ENCODE measurements at regions not wholly inside any gene's neighbourhood (a gene's known extent, or its start where the extent isn't known, plus 50 kb on each side); places are given as distances from the start of the nearest gene placed in this dataset.

DNA sequence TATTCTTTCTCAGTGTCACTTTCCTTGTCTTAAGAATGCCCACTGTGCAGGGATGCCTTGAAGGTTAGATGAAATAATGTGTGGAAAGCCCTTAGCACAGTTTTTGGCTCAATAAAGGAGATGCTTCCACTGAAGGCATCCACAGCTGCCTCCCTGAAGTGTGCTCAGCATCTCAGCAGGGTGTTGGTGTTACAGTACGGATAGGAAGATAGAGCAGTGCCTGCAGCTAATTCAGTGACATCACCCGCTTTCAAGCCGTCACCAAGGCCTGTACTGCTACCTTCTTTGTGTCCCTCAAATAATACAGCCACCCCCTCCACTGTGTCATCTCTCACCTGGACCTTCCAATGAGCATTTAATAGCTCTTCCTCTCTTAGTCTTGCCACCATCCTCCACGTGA is 59.0 kb downstream of the NDUFS5 start:
- DNase-seq (ENCODE audit: low read depth in 2 of 2): no peak

DNA sequence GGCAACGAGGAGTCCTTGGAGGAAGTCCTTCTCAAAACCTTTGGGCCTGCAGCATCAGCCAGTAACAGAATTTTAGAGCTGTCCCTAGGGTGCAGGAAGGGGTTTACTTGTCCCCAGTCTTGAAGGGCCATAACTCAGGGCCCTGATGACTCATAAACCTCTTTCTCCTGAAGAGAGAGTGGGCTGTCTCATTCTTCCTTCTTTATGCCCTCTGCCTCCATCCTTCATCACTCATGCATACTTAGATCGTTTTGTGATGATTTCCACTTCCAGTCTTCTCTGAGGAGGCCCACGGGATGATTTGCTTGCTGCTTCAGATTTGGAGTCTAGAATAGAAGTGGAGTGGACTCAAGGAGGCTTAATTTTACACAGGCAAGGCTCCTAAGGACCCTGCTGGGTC is 60.2 kb downstream of the NDUFS5 start:
- no peak for DNase-seq (ENCODE audit: low read depth in 2 of 2)

DNA sequence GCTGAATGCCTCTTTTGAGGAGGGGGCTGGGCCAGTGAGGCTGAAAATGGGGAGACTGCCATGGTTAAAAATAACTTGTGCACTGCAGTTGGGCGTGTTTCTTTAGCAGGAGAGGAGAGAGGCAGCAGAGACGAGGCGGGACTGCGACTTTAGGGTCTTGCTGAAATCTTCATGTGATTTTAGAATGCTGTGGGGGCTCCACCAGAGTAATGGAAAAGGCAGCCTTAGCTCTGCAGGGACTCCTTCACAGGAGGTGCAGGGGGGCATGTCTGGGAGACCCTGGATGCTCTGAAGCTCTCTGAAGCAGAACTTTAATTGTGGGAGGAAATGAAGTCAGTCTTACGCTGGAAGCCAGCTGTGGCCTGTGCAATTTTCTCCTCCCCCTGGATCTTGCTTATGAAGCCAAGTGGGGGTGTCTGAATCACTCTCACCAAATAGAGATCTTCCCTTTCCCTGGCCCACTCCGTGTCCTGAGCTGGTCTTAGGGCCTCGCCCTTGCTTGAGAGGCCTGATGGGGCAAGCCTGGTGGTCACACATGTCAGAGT is 60.8 kb downstream of the NDUFS5 start:
- no peak for DNase-seq (ENCODE audit: low read depth in 2 of 2)

DNA sequence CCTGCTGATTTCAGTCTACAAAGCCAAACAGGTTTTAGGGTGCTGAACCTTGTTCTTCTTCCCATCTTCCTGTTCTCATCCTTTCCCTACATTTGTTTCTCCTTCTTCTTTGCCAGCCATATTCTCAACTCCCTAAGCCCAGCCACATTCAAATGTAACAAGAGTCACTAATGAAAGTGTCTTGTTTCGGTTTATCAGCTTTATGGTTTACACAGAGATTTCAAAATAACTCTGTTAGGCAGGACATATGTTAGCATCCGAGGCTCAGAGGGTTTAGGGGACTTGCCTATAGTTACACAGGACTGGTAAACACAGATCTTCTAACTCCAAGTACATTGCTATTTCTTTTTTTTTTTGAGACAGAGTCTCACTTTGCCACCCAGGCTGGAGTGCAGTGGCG is 61.3 kb downstream of the NDUFS5 start:
- no peak for DNase-seq (ENCODE audit: low read depth in 2 of 2)

DNA sequence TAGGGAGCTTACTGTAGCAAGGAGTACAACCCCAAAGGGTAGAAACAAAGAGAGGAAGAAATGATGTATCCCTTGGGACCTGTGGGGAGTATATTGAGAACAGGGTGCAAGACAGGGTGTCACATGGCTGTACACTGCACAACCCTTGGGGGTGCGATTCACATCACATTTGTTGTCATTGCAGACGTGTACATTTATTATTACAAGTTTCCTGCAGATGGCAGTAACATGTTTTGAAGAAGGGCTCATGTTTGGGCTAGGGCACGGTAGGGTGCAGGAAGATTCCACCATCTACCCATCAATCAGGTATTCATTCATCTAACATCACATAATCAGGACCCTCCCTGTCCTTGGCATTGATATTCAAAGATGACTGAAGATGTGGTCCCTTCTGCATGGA is 62.5 kb downstream of the NDUFS5 start:
- no peak for DNase-seq (ENCODE audit: low read depth in 2 of 2)

- DNase-seq (ENCODE audit: low read depth in 2 of 2): no peak
Measured at GRCh38 chr1:39089931-39090521, 63.9 kb downstream of the NDUFS5 start.

GRCh38 chr1:39090757-39091380 is 64.7 kb downstream of the NDUFS5 start:
- no peak for DNase-seq (ENCODE audit: low read depth in 2 of 2)

DNA sequence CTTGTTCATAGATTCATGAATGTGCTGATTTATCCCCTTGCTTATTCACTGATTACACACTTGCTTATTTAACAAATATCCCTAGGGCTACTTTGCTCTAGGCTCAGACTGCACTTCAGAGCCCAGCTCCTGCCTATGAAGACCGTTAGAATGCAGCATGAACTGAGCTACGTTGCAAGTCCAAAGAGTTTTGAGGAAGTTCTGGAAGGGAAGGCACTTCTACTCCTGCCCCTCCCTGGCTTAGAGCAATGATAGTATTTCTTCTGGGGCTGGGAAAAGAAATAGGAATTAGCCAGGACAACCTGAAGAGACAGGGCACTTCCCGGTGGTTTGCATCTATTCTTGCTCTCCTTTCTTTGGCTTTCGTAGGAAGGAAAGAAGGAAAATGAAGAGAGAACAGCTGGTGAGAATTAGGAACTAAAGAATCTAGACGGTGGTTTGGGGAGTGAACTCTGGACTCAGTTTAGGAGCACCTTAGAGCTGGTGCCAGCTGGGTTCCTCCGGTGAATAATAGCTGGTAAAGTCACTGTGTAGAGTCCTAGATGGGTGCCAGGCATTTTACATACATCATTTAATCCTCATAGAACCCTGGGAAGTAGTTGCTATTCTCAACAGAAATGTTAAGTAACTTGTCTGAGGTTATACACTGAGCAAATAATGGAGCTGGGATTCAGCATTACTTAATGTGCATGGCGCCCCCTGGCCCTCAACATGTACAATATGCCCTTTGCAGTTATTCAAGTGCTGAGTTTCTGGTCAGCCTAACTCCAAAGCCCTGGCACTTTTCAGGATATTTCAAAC is 65.9 kb downstream of the NDUFS5 start:
- no peak for DNase-seq (ENCODE audit: low read depth in 2 of 2)

- DNase-seq (ENCODE audit: low read depth in 2 of 2): no peak
Measured at GRCh38 chr1:39094685-39095084, 68.5 kb downstream of the NDUFS5 start.

GRCh38 chr1:39098546-39099250 is 72.5 kb downstream of the NDUFS5 start:
- DNase-seq (ENCODE audit: low read depth in 2 of 2): peak in 1 of 2 donors; percentile 28

DNA sequence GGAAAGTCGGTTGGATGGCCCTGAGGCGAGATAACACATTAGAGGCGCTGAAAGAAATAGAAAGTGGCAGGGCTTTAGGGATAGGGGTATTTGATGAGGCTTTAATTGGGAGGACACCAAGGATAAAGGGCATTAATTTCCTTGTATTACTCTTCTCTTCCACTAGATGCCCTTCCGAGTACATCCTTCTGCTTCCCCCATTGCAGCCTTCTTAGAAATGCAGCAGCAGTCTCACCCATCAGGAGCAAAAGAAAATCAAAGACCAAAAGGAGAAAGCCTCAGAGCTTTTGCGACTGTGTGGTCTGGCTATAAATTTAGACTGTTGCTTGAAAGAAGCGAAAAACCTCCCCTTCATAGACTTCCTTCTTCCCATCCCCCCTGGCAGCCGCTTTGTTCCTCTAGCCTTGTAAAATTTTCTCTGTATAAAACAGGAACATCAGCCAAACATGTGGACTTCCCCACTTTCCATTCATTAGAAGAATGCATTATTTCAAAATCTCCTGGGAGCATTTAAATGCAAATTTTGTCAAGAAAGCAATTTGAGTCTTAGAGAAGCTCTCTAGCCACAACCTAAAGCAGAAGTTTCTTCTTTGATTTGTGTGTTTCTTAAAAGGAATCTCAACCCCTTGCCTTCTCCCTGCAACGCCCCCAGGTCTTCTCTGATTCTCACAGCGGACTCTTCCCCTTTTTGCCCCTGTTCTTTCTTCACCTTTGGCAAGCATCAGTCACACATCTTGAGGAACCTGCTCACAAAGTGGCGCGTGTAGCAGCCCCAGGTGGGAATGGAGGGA is 76.6 kb downstream of the NDUFS5 start:
- no peak for DNase-seq (ENCODE audit: low read depth in 2 of 2)

GRCh38 chr1:39103328-39104157 is 77.4 kb downstream of the NDUFS5 start:
- DNase-seq (ENCODE audit: low read depth in 2 of 2): no peak

- no peak for DNase-seq (ENCODE audit: low read depth in 2 of 2)
Measured at GRCh38 chr1:39104158-39105060, 78.3 kb downstream of the NDUFS5 start.

- peak; percentile 40 to 62 for DNase-seq (ENCODE audit: low read depth in 2 of 2)
Measured at GRCh38 chr1:39105061-39105840, 79.1 kb downstream of the NDUFS5 start.

DNA sequence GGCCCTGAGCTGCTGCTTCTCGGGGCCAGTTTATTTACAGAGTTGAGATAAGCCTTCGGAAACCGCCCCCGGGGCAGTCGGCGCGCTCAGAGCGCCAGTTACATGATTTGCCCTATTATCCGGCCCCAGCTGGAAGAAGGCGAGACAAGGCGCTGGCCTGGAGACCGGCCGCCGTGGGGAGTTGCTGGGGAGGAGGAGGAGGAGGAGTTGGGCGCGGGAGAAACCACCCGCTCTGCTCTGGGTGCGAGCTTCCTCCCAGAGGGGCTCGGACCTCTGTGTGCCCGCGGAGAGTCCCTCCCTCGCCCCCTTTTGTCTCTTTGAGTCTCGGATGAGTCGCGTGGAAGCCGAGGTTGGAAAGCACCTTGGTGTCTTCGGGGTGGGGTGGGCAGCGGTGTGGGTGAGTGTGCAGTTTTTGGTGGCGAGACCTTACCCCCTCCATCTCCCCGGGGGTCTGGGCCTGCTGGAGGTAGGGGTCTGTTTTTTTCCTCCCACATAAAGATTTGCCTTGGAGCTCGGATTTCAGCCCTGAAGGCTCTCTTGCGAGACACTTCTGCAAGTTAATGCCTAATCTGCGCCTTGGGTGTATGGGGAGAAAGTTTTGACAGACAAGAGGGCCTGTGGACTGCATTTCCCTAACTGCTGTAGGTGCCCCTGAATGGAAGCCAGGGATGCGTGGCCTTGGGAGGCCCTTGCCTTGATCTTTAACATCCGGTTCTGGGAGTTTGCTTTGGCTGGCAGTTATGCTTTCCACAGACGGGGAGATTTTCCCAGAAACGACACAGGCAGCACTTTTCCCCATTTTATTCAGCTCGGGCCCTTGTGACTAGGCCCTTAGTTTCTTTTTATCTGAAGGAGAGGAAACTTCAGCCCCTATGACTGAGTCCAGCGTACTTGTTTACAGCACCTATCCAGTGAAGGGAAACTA is 80.0 kb downstream of the NDUFS5 start:
- no peak for DNase-seq (ENCODE audit: low read depth in 2 of 2)

GRCh38 chr1:39106801-39107327 is 80.7 kb downstream of the NDUFS5 start:
- DNase-seq (ENCODE audit: low read depth in 2 of 2): no peak
